Left cardiac atrium (tissue), 4 donors: ENCODE measurements at regions not wholly inside any gene's neighbourhood (a gene's known extent, or its start where the extent isn't known, plus 50 kb on each side); places are given as distances from the start of the nearest gene placed in this dataset.

Source experiments
- ATAC-seq, 2 donors: fragments of 200-7000 bp; cut with Tn5 transposase; one replicate each; pipeline ENCODE4 v1.9.1; 2020; ENCODE audit warnings: mild to moderate bottlenecking in 2 of 2, moderate library complexity in 2 of 2
- DNase-seq: peaks from one replicate; pipeline ENCODE4 v3.0.0-alpha.2; 2020
- intact Hi-C, 2 donors: fragments of 100-400 bp; cut with DNase I; formaldehyde crosslinking; loops; one replicate each; pipeline versions ENCODE4 v1.14.1 to v1.15.1; 2022 to 2023
- donor health status: DM: no; HTN: yes; CAD: no.
- donor health status: DM: no; HTN: yes; CAD: no; lungs with severe emphysema.
- donor health status: DM: yes; HTN: yes; CAD: no.
- donor health status: Dilated cardiomyopathy.

GRCh38 chr6:106035655-106036054 is 50.5 kb upstream of the PRDM1 start:
- intact Hi-C loops, result no loop called here
- DNase-seq (no peak), ATAC-seq (no peak)

GRCh38 chr6:106033806-106034205 is 52.3 kb upstream of the PRDM1 start:
- intact Hi-C loops, result no loop called here
- ATAC-seq, result no peak
- no peak for DNase-seq

- intact Hi-C loops, result no loop called here
- no peak for DNase-seq
- no peak for ATAC-seq
Observed at GRCh38 chr6:106027758-106028157, 58.4 kb upstream of the PRDM1 start.

- no peak for DNase-seq
- no peak for ATAC-seq
- intact Hi-C loops, result no loop called here
Observed at GRCh38 chr6:106026748-106027715, 59.1 kb upstream of the PRDM1 start.

GRCh38 chr6:106025655-106026054 is 60.5 kb upstream of the PRDM1 start:
- intact Hi-C loops, result no loop called here
- ATAC-seq, result no peak
- DNase-seq, result no peak

GRCh38 chr6:106022801-106023200 is 63.3 kb upstream of the PRDM1 start:
- intact Hi-C loops, result no loop called here
- ATAC-seq (no peak), DNase-seq (no peak)

- intact Hi-C loops, result no loop called here
- no peak for DNase-seq
- ATAC-seq, result no peak
Observed at GRCh38 chr6:106017454-106017853, 68.7 kb upstream of the PRDM1 start.

GRCh38 chr6:106014955-106015354 is 71.2 kb upstream of the PRDM1 start:
- DNase-seq (no peak), ATAC-seq (no peak)
- intact Hi-C loops, result no loop called here

GRCh38 chr6:106011476-106011875 is 74.7 kb upstream of the PRDM1 start:
- intact Hi-C loops, result no loop called here
- ATAC-seq (no peak), DNase-seq (no peak)

GRCh38 chr6:106005954-106006353 is 80.2 kb upstream of the PRDM1 start:
- no peak for ATAC-seq
- no peak for DNase-seq
- intact Hi-C loops, result no loop called here

- DNase-seq (no peak), ATAC-seq (no peak)
- intact Hi-C loops, result no loop called here
Observed at GRCh38 chr6:106005013-106005412, 81.1 kb upstream of the PRDM1 start.

GRCh38 chr6:106003268-106003987 is 82.7 kb upstream of the PRDM1 start:
- DNase-seq (no peak), ATAC-seq (no peak)
- intact Hi-C loops, result no loop called here

- no peak for ATAC-seq
- no peak for DNase-seq
- intact Hi-C loops, result no loop called here
Observed at GRCh38 chr6:106002005-106002404, 84.1 kb upstream of the PRDM1 start.

- no peak for ATAC-seq
- intact Hi-C loops, result no loop called here
Observed at GRCh38 chr6:106000935-106001334, 85.2 kb upstream of the PRDM1 start.

GRCh38 chr6:105997482-105997881 is 88.7 kb upstream of the PRDM1 start:
- intact Hi-C loops, result no loop called here
- no peak for ATAC-seq
- DNase-seq, result no peak

More at GRCh38 chr6:106000935-106001334, 85.2 kb upstream of the PRDM1 start:
- no peak for DNase-seq

GRCh38 chr6:105995391-105995865 is 90.7 kb upstream of the PRDM1 start:
- no peak for DNase-seq
- no peak for ATAC-seq
- intact Hi-C loops, result no loop called here

GRCh38 chr6:105994591-105995390 is 91.3 kb upstream of the PRDM1 start:
- DNase-seq (peak; percentile 57), ATAC-seq (peak; percentile 25 to 67)
- intact Hi-C loops, result loop anchor here in 1 of 2 donors (5.0 kb wide), 1 partner anchor 507 kb away; no protein-coding TSS in a partner anchor

- DNase-seq, result peak; percentile 35
- intact Hi-C loops, result loop anchor here in 1 of 2 donors (5.0 kb wide), 1 partner anchor 507 kb away; no protein-coding TSS in a partner anchor
- peak; percentile 49 to 62 for ATAC-seq
Observed at GRCh38 chr6:105994118-105994590, 92.0 kb upstream of the PRDM1 start.
